H1 (cell line): ENCODE measurements at regions not wholly inside any gene's neighbourhood (a gene's known extent, or its start where the extent isn't known, plus 50 kb on each side); places are given as distances from the start of the nearest gene placed in this dataset.
A peak's percentile ranks its signal among the peaks of the same experiment; 100 is the strongest.

Experiments
- CTCF ChIA-PET: fragments of 300-600 bp; sonication (Branson Sonifier 250); formaldehyde crosslinking; loops from one replicate; lab custom pipeline; 2021; ENCODE audit not compliant: partially characterized antibody; lab: Charles Lee
- POLR2A ChIA-PET: fragments of 300-600 bp; sonication (Branson Sonifier 250); formaldehyde crosslinking; loops from one replicate; lab custom pipeline; 2021; ENCODE audit warnings: inconsistent platforms; ENCODE audit not compliant: partially characterized antibody; lab: Charles Lee
- DNase-seq, 2 experiments: peaks; one replicate each; pipeline versions ENCODE4 v3.0.0 to v3.0.0-alpha.2; 2010 to 2022; ENCODE audit warnings: low spot score in 2 of 2, low read depth in 1 of 2, mixed read lengths in 1 of 2
- FAIRE-seq: peaks from 2 replicates; lab custom pipeline; 2011; peaks lifted over from hg19 to GRCh38; lab: Jason Lieb, UNC
- H2AFZ ChIP-seq: 2 replicates; pipeline ENCODE4 v1.8.1; 2012; ENCODE audit warnings: low read length, inconsistent platforms
- H2AK5ac ChIP-seq: 2 replicates; pipeline ENCODE4 v1.6.1; 2013; ENCODE audit warnings: low read depth, low read length
- H2BK120ac ChIP-seq: replicated peaks from 2 replicates; pipeline ENCODE3; 2013; ENCODE audit warnings: low read depth, low read length, inconsistent platforms
- H2BK12ac ChIP-seq: 2 replicates; pipeline ENCODE4 v1.6.1; 2013; ENCODE audit warnings: low read depth, low read length
- H2BK15ac ChIP-seq: 2 replicates; pipeline ENCODE4 v1.6.1; 2013; ENCODE audit warnings: low read length
- H2BK20ac ChIP-seq: 2 replicates; pipeline ENCODE4 v1.6.1; 2013; ENCODE audit warnings: low read length
- H2BK5ac ChIP-seq: 2 replicates; pipeline ENCODE4 v1.6.1; 2013; ENCODE audit warnings: low read depth, low read length
- H3K14ac ChIP-seq: 2 replicates; pipeline ENCODE4 v1.6.1; 2013; ENCODE audit warnings: inconsistent platforms; ENCODE audit not compliant: insufficient read length
- H3K18ac ChIP-seq: 2 replicates; pipeline ENCODE4 v1.6.1; 2013; ENCODE audit warnings: low read length; ENCODE audit errors: extremely low read depth
- H3K23ac ChIP-seq: 2 replicates; pipeline ENCODE4 v1.6.1; 2013; ENCODE audit warnings: inconsistent platforms; ENCODE audit not compliant: insufficient read length
- H3K23me2 ChIP-seq: 2 replicates; pipeline ENCODE4 v1.6.1; 2013; ENCODE audit warnings: low read depth, low read length
- H3K27ac ChIP-seq: 2 replicates; pipeline ENCODE4 v1.6.1; 2011; ENCODE audit warnings: low read depth, low read length, inconsistent platforms
- H3K27me3 ChIP-seq, 4 experiments: replicated peaks in 1 of 4; 1 replicate in 1 of 4; 2 replicates in 3 of 4; pipeline versions ENCODE4 v1.6.1 to v1.8.1; 2011 to 2013; ENCODE audit warnings: low read length in 3 of 4, mild to moderate bottlenecking in 3 of 4, inconsistent platforms in 2 of 4, mixed read lengths in 2 of 4, moderate library complexity in 1 of 4; ENCODE audit not compliant: control insufficient read depth in 3 of 4, insufficient read depth in 3 of 4; ENCODE audit errors: extremely low read depth in 1 of 4
- H3K36me3 ChIP-seq, 4 experiments: 2 replicates each; pipeline versions ENCODE4 v1.6.1 to v1.8.1; 2011 to 2013; ENCODE audit warnings: mild to moderate bottlenecking in 4 of 4, low read length in 3 of 4, moderate library complexity in 2 of 4, control low read depth in 1 of 4, inconsistent platforms in 1 of 4; ENCODE audit not compliant: insufficient read depth in 4 of 4, control insufficient read depth in 2 of 4
- H3K4ac ChIP-seq: replicated peaks from 2 replicates; pipeline ENCODE3; 2013; ENCODE audit warnings: low read length, low read depth, mixed read lengths, inconsistent platforms; ENCODE audit not compliant: insufficient read length
- H3K4me1 ChIP-seq, 4 experiments: replicated peaks in 1 of 4; 1 replicate in 1 of 4; 2 replicates in 3 of 4; pipeline versions ENCODE4 v1.6.1 to v1.8.1; 2011 to 2013; ENCODE audit warnings: low read length in 3 of 4, inconsistent platforms in 2 of 4, mixed read lengths in 1 of 4; ENCODE audit not compliant: insufficient read depth in 4 of 4, control insufficient read depth in 3 of 4
- H3K4me2 ChIP-seq, 2 experiments: 2 replicates each; pipeline versions ENCODE4 v1.6.1 to v1.8.1; 2011 to 2013; ENCODE audit warnings: low read depth in 2 of 2, low read length in 2 of 2, control low read depth in 1 of 2, inconsistent platforms in 1 of 2, mild to moderate bottlenecking in 1 of 2; ENCODE audit not compliant: insufficient read depth in 1 of 2
- H3K4me3 ChIP-seq, 4 experiments: fragments of 200-600, 300-600 bp in 1 of 4; sonication (generic), shearing (Covaris generic), sonication (Bioruptor Twin) in 1 of 4; 2 replicates each; pipeline versions ENCODE4 v1.5.1 to v1.8.1; 2011 to 2016; ENCODE audit warnings: low read length in 4 of 4, low read depth in 3 of 4, control low read depth in 2 of 4, inconsistent platforms in 2 of 4, mild to moderate bottlenecking in 2 of 4, mixed read lengths in 1 of 4, moderate library complexity in 1 of 4; ENCODE audit not compliant: insufficient read depth in 2 of 4; ENCODE audit errors: extremely low read depth in 1 of 4
- H3K56ac ChIP-seq: replicated peaks from 2 replicates; pipeline ENCODE3; 2013; ENCODE audit warnings: low read depth, mild to moderate bottlenecking, mixed read lengths, low read length, inconsistent platforms; ENCODE audit not compliant: insufficient read length
- H3K79me1 ChIP-seq: 2 replicates; pipeline ENCODE4 v1.6.1; 2013; ENCODE audit warnings: low read depth, low read length, control low read depth
- H3K79me2 ChIP-seq, 2 experiments: 2 replicates each; pipeline versions ENCODE4 v1.6.1 to v1.8.1; 2012 to 2013; ENCODE audit warnings: low read length in 2 of 2, mild to moderate bottlenecking in 2 of 2, inconsistent platforms in 1 of 2; ENCODE audit not compliant: insufficient read depth in 2 of 2, control insufficient read depth in 1 of 2
- H3K9ac ChIP-seq, 4 experiments: replicated peaks in 1 of 4; 1 replicate in 1 of 4; 2 replicates in 3 of 4; pipeline versions ENCODE4 v1.6.1 to v1.8.1; 2011 to 2013; ENCODE audit warnings: low read depth in 3 of 4, low read length in 3 of 4, control low read depth in 2 of 4, mild to moderate bottlenecking in 2 of 4, moderate library complexity in 2 of 4, inconsistent platforms in 1 of 4; ENCODE audit errors: extremely low read depth in 1 of 4
- H3K9me3 ChIP-seq, 2 experiments: 2 replicates each; pipeline versions ENCODE4 v1.6.1 to v1.8.1; 2012 to 2013; ENCODE audit warnings: mild to moderate bottlenecking in 2 of 2, moderate library complexity in 2 of 2, control low read depth in 1 of 2, inconsistent platforms in 1 of 2, low read depth in 1 of 2, low read length in 1 of 2, mixed read lengths in 1 of 2; ENCODE audit not compliant: insufficient read depth in 2 of 2
- H4K20me1 ChIP-seq, 2 experiments: replicated peaks in 1 of 2; 2 replicates each; pipeline versions ENCODE3 to v1.8.1; 2011 to 2013; ENCODE audit warnings: inconsistent platforms in 2 of 2, low read length in 2 of 2, mild to moderate bottlenecking in 1 of 2; ENCODE audit not compliant: insufficient read depth in 2 of 2, control insufficient read depth in 1 of 2
- H4K5ac ChIP-seq: 2 replicates; pipeline ENCODE4 v1.6.1; 2013; ENCODE audit warnings: low read length, low read depth, mixed read lengths, inconsistent platforms; ENCODE audit not compliant: insufficient read length
- H4K8ac ChIP-seq: 2 replicates; pipeline ENCODE4 v1.8.0; 2013; ENCODE audit warnings: mild to moderate bottlenecking, moderate library complexity, low read length, inconsistent platforms; ENCODE audit not compliant: insufficient read depth; ENCODE audit errors: extremely low read depth
- H4K91ac ChIP-seq: replicated peaks from 2 replicates; pipeline ENCODE3; 2013; ENCODE audit warnings: low read length, mixed read lengths, inconsistent platforms; ENCODE audit not compliant: insufficient read length
- CREB1 ChIP-seq: IDR thresholded peaks from 2 replicates; pipeline ENCODE4 v1.6.1; 2012; ENCODE audit warnings: inconsistent platforms
- CTBP2 ChIP-seq: IDR thresholded peaks from 2 replicates; pipeline ENCODE4 v1.7.0; 2011; ENCODE audit warnings: borderline replicate concordance, mild to moderate bottlenecking, moderate library complexity, mixed read lengths, low read length; ENCODE audit not compliant: insufficient read depth, insufficient read length
- E2F6 ChIP-seq: IDR thresholded peaks from 2 replicates; pipeline ENCODE4 v1.6.1; 2012; ENCODE audit warnings: inconsistent platforms
- EZH2 ChIP-seq: fragments of 200-600 bp; sonication (generic); IDR thresholded peaks from 2 replicates; pipeline ENCODE4 v1.7.1; 2012; ENCODE audit warnings: low read depth, mild to moderate bottlenecking, moderate library complexity, low read length, inconsistent platforms; ENCODE audit not compliant: severe bottlenecking
- RBBP5 ChIP-seq: IDR thresholded peaks from 2 replicates; pipeline ENCODE4 v1.7.1; 2012; ENCODE audit warnings: low read depth, mild to moderate bottlenecking, inconsistent platforms, low read length, moderate library complexity, borderline replicate concordance
- SIN3A ChIP-seq, 2 experiments: IDR thresholded peaks in 1 of 2; conservative IDR thresholded peaks in 1 of 2; 2 replicates each; pipeline ENCODE4 v1.6.1; 2011 to 2012; ENCODE audit warnings: low read length in 2 of 2, improper control_type of control experiment in 1 of 2, low read depth in 1 of 2, mild to moderate bottlenecking in 1 of 2
- SP4 ChIP-seq: IDR thresholded peaks from 2 replicates; pipeline ENCODE4 v1.6.1; 2012; ENCODE audit warnings: low read length, inconsistent platforms
- SRF ChIP-seq: IDR thresholded peaks from 2 replicates; pipeline ENCODE4 v1.6.1; 2011; ENCODE audit warnings: mild to moderate bottlenecking, low read depth, low read length, moderate library complexity
- TCF12 ChIP-seq: IDR thresholded peaks from 2 replicates; pipeline ENCODE4 v1.6.1; 2011; ENCODE audit warnings: low read depth, mild to moderate bottlenecking, low read length
- WGBS, 2 experiments: shearing (Covaris generic) in 1 of 2; methylation state at CpG; one replicate each; pipeline versions ENCODE4 v1.1.6 to v1.1.7; 2013 to 2015; ENCODE audit warnings: low lambda C conversion rate in 2 of 2, mixed read lengths in 2 of 2, inconsistent platforms in 1 of 2, low coverage in 1 of 2, missing lambda C conversion rate in 1 of 2; ENCODE audit not compliant: insufficient replicate concordance in 2 of 2, insufficient coverage in 1 of 2, insufficient read length in 1 of 2; ENCODE audit errors: extremely low coverage in 1 of 2, missing lambda C conversion rate in 1 of 2; 5-methylcytosine and 5-hydroxymethylcytosine counted together

GRCh38 chr2:41878056-41878455, 169.8 kb upstream of the PKDCC start:
- H3K18ac ChIP-seq = peak overlapping the region; percentile 6; the same call in 1 of the 2 replicates
- no peaks in the 10 kb centered on the region for H3K23me2 ChIP-seq
- POLR2A ChIA-PET = interaction anchor here (1.0 kb wide), 1 partner anchor 171 kb away, joined by 3 read pairs; no protein-coding TSS in a partner anchor
- 88% methylated on average over 10 of the region's 10 CpGs; no CpG with 5 or more reads in 1 of the 2 experiments for WGBS, 2 experiments
- no peak overlapping the region for H2BK15ac ChIP-seq
- H2AK5ac ChIP-seq = peak overlapping the region; percentile 49; the same call in 1 of the 2 replicates
- no peak overlapping the region for H3K56ac ChIP-seq
- H3K36me3 ChIP-seq = no peaks in the 10 kb centered on the region
- no peak overlapping the region for H3K4me2 ChIP-seq
- no peak for DNase-seq
- H3K4me1 ChIP-seq = peaks cover 0 to 7% (median 1%) of the 10 kb centered on the region in 4 experiments; a peak in 2 of 7 replicates
- no peaks in the 10 kb centered on the region for H3K9me3 ChIP-seq
- H3K4ac ChIP-seq = no peak overlapping the region
- no peak overlapping the region for H4K5ac ChIP-seq
- no peaks in the 10 kb centered on the region for H3K79me2 ChIP-seq
- no peak overlapping the region for H3K27ac ChIP-seq
- no peak overlapping the region for H2BK120ac ChIP-seq
- no peak overlapping the region for H2AFZ ChIP-seq
- no peak overlapping the region for H3K14ac ChIP-seq
- CTCF ChIA-PET = interaction anchor here (1.2 to 20.1 kb wide), 6 partner anchors 9 to 202 kb away, joined by 3 to 890 read pairs (median 20); no protein-coding TSS in a partner anchor
- no peak for FAIRE-seq
- H2BK20ac ChIP-seq = peak overlapping the region; percentile 72; the same call in 1 of the 2 replicates
- H2BK12ac ChIP-seq = 0 out of 2 replicates have a peak overlapping the region, but pooled peaks have one; percentile 60
- H3K9ac ChIP-seq = no peak overlapping the region
- no peak overlapping the region for H4K8ac ChIP-seq
- no peaks in the 10 kb centered on the region for H3K27me3 ChIP-seq
- TF ChIP-seq CTBP2 (no peak), E2F6 (no peak), TCF12 (no peak), SIN3A (conservative IDR thresholded peaks at IDR 0.05 in 1 of 2, IDR thresholded peaks at IDR 0.05 in 1 of 2; ENCODE audit: low read depth in 1 of 2, low read length in 2 of 2) (no peak), SP4 (no peak), CREB1 (no peak), EZH2 (no peak), RBBP5 (no peak), SRF (no peak)
- H2BK5ac ChIP-seq = no peak overlapping the region
- no peaks in the 10 kb centered on the region for H4K20me1 ChIP-seq
- H3K4me3 ChIP-seq = no peak overlapping the region
- no peaks in the 10 kb centered on the region for H3K79me1 ChIP-seq
- H4K91ac ChIP-seq = no peak overlapping the region
- H3K23ac ChIP-seq = no peak overlapping the region
